ENCODE measurements at regions not wholly inside any gene's neighbourhood (a gene's known extent, or its start where the extent isn't known, plus 50 kb on each side); places are given as distances from the start of the nearest gene placed in this dataset.
A peak's percentile ranks its signal among the peaks of the same experiment; 100 is the strongest.
"Not testable (repeated sequence)": the region's sequence is repeated elsewhere in the genome, so short reads cannot be mapped to it uniquely, and the experiment has no call there.

DNA sequence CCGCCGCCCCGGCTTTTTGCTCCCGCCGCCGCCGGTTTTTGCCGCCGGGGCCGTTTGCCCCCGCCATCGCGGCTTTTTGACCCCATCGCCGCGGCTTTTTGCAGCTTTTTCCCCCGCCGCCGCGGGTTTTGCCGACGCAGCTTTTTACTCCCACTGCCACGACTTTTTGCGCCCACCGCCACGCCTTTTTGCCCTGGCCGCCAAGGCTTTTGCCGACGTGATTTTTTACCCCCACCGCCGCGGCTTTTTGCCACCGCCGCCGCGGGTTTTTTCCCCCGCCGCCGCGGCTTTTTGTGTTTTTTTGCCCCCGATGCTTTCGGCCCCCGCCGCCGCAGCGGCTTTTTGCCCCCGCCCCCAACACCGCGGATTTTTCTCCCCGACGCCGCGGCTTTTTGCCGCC is 5001.9 kb upstream of the OR11H1 start:
- WGBS = 65% methylated on average over 37 of the region's 54 CpGs
- intact Hi-C loops (cut with DNase I); H3K27ac ChIP-seq (ENCODE audit: low read length); H3K9me3 ChIP-seq (ENCODE audit: control insufficient read depth, low read length); ATAC-seq; H3K4me3 ChIP-seq (ENCODE audit: low read length); H3K27me3 ChIP-seq (ENCODE audit: control insufficient read depth, insufficient read depth); H3K4me1 ChIP-seq (ENCODE audit: control insufficient read depth, insufficient read depth, low read length): not testable (repeated sequence)
- DNase-seq = peak in 1 of 3 donors; percentile 6

- WGBS = 35% methylated on average over 2 of the region's 4 CpGs
- intact Hi-C loops (cut with DNase I); H3K27me3 ChIP-seq (ENCODE audit: control insufficient read depth, insufficient read depth): not testable (repeated sequence)
These were observed 4996.9 kb upstream of the OR11H1 start for GRCh38 chr22:10531141-10531540.

DNA sequence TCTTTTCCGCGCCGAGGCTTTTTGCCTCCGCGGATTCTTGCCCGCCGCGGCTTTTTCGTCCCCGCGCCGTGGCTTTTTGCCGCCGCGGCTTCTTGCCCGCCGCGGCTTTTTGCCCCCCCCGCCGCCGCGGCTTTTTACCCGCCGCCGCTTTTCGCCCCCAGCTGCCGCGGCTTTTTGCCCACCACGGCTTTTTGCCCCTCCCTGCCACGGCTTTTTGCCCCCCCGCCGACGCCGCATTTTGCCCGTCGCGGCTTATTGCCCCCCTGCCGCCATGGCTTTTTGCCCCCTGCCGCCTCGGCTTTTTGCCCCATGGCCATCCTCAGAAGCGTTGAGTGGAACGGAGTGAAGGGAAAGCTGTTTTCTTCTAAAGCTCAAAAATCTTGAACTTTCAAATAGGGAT is 4955.5 kb upstream of the OR11H1 start:
- peak in 1 of 3 donors; percentile 1 for DNase-seq
- 67% methylated on average over 38 of the region's 42 CpGs for WGBS
- H3K9me3 ChIP-seq (ENCODE audit: control insufficient read depth, low read length); H3K27ac ChIP-seq (ENCODE audit: low read length); intact Hi-C loops (cut with DNase I); H3K27me3 ChIP-seq (ENCODE audit: control insufficient read depth, insufficient read depth); H3K4me1 ChIP-seq (ENCODE audit: control insufficient read depth, insufficient read depth, low read length); ATAC-seq; H3K4me3 ChIP-seq (ENCODE audit: low read length): not testable (repeated sequence)

More at GRCh38 chr22:10531141-10531540, 4996.9 kb upstream of the OR11H1 start:
- H3K4me3 ChIP-seq (ENCODE audit: low read length); H3K27ac ChIP-seq (ENCODE audit: low read length); H3K4me1 ChIP-seq (ENCODE audit: control insufficient read depth, insufficient read depth, low read length); ATAC-seq; H3K9me3 ChIP-seq (ENCODE audit: control insufficient read depth, low read length); DNase-seq: not testable (repeated sequence)

DNA sequence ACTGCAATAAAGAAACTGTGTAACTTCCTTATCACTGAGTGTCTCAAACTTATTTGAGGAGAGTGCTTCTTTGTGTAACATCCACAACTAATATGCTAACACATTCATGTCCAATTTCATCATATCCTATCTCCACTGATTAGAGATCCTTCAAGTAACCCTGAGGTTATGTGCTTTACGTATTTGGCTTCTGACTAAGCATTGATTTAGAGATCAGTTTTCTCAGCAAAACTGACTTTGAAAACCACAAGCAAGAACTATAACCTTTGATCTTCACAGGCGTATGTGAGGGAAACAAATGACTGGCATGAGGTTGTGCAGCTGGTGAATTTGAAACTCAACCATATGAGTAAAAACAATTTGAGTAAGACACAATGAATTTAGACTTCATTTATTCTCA is 4926.9 kb upstream of the OR11H1 start:
- H3K9me3 ChIP-seq (ENCODE audit: control insufficient read depth, low read length); ATAC-seq; H3K27me3 ChIP-seq (ENCODE audit: control insufficient read depth, insufficient read depth); intact Hi-C loops (cut with DNase I); H3K4me1 ChIP-seq (ENCODE audit: control insufficient read depth, insufficient read depth, low read length); H3K4me3 ChIP-seq (ENCODE audit: low read length); DNase-seq; H3K27ac ChIP-seq (ENCODE audit: low read length): not testable (repeated sequence)
- WGBS = no CpG with 5 or more reads among the region's 2 CpGs

GRCh38 chr22:10631961-10632360 is 4896.0 kb upstream of the OR11H1 start:
- H3K4me1 ChIP-seq (ENCODE audit: control insufficient read depth, insufficient read depth, low read length); intact Hi-C loops (cut with DNase I); H3K4me3 ChIP-seq (ENCODE audit: low read length); H3K9me3 ChIP-seq (ENCODE audit: control insufficient read depth, low read length); DNase-seq; ATAC-seq; H3K27ac ChIP-seq (ENCODE audit: low read length); H3K27me3 ChIP-seq (ENCODE audit: control insufficient read depth, insufficient read depth): not testable (repeated sequence)
- WGBS = no CpG with 5 or more reads among the region's 15 CpGs

DNA sequence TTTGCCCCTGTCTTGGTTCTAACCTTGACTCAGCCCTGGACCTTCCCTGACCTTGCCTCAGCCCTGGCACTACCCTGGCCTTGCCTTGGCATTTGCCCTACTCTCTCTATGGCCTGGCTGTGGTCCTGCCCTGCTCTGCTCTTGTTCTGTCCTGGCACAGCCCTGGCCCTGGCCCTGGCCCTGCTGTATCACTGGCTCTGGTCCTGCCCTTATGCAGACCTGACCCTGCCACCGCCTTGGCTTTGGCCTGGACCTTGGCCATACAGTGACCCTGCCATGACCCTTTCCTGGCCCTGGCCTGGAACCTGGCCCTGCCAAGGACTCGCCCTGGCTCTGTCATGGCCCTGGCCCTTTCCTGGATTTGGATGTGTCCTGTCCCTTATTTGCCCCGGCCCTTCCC is 4892.7 kb upstream of the OR11H1 start:
- WGBS = 74% methylated on average over 1 of the region's 3 CpGs
- H3K27me3 ChIP-seq (ENCODE audit: control insufficient read depth, insufficient read depth); intact Hi-C loops (cut with DNase I); H3K27ac ChIP-seq (ENCODE audit: low read length); H3K9me3 ChIP-seq (ENCODE audit: control insufficient read depth, low read length); DNase-seq; ATAC-seq; H3K4me3 ChIP-seq (ENCODE audit: low read length); H3K4me1 ChIP-seq (ENCODE audit: control insufficient read depth, insufficient read depth, low read length): not testable (repeated sequence)

DNA sequence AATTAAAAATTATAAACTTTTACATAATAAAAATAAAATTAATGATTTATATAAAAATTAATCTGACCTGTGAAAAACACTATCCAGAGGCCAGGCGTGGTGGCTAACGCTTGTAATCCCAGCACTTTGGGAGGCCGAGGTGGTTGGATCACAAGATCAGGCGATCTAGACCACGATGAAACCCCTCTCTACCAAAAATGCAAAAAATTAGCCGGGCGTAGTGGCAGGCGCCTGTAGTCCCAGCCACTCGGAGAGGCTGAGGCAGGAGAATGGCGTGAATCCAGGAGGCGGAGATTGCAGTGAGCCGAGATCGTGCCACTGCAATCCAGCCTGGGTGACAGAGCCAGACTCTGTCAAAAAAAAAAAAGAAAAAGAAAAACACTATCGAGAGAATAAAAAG is 4865.2 kb upstream of the OR11H1 start:
- H3K4me1 ChIP-seq (ENCODE audit: control insufficient read depth, insufficient read depth, low read length); intact Hi-C loops (cut with DNase I); H3K27ac ChIP-seq (ENCODE audit: low read length); ATAC-seq; H3K27me3 ChIP-seq (ENCODE audit: control insufficient read depth, insufficient read depth); DNase-seq; H3K9me3 ChIP-seq (ENCODE audit: control insufficient read depth, low read length); H3K4me3 ChIP-seq (ENCODE audit: low read length): not testable (repeated sequence)
- WGBS = 73% methylated on average over 14 of the region's 14 CpGs

DNA sequence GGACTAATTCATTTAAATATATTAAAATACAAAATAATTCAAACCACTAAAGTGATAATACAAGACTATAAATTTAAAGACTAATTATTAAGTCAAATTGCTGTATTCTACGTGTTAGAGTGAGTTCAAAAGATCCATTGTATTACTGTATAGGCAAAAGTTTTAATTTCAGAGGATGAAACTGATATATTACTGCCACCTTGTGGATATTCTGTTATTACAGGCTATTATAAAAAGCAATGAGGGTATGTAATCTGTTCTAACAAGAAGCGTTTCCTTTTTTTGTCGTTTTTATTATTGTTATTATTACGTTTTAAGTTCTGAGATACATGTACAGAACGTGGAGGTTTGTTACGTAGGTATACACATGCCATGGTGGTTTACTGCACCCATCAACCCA is 4854.9 kb upstream of the OR11H1 start:
- H3K9me3 ChIP-seq (ENCODE audit: control insufficient read depth, low read length); ATAC-seq; H3K27ac ChIP-seq (ENCODE audit: low read length); intact Hi-C loops (cut with DNase I); H3K27me3 ChIP-seq (ENCODE audit: control insufficient read depth, insufficient read depth); H3K4me3 ChIP-seq (ENCODE audit: low read length); H3K4me1 ChIP-seq (ENCODE audit: control insufficient read depth, insufficient read depth, low read length); DNase-seq: not testable (repeated sequence)
- 33% methylated on average over 6 of the region's 6 CpGs for WGBS

DNA sequence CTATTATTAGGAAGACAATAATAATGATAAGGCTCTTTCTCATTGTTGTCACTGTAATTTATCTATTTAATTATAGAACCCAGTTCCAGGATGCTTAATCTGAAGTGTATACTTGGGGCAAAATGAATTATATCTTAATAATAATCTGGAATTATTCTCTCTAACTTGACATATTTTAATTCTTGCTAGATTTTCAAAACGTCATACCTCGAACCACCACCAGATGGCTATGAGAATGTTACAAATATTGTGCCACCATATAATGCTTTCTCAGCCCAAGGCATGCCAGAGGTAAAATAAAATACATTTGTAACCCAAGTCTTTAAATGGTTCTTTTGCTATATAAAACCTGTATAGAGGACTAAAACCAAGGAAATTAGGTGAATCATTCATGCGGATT is 4849.3 kb upstream of the OR11H1 start:
- H3K9me3 ChIP-seq (ENCODE audit: control insufficient read depth, low read length); H3K27me3 ChIP-seq (ENCODE audit: control insufficient read depth, insufficient read depth); H3K27ac ChIP-seq (ENCODE audit: low read length); H3K4me1 ChIP-seq (ENCODE audit: control insufficient read depth, insufficient read depth, low read length); DNase-seq; intact Hi-C loops (cut with DNase I); H3K4me3 ChIP-seq (ENCODE audit: low read length); ATAC-seq: not testable (repeated sequence)
- 6% methylated on average over 3 of the region's 3 CpGs for WGBS

GRCh38 chr22:10685436-10685835 is 4842.6 kb upstream of the OR11H1 start:
- H3K27ac ChIP-seq (ENCODE audit: low read length); DNase-seq; H3K27me3 ChIP-seq (ENCODE audit: control insufficient read depth, insufficient read depth); H3K4me3 ChIP-seq (ENCODE audit: low read length); ATAC-seq; H3K9me3 ChIP-seq (ENCODE audit: control insufficient read depth, low read length); intact Hi-C loops (cut with DNase I); H3K4me1 ChIP-seq (ENCODE audit: control insufficient read depth, insufficient read depth, low read length): not testable (repeated sequence)
- WGBS = 55% methylated on average over 1 of the region's 2 CpGs

DNA sequence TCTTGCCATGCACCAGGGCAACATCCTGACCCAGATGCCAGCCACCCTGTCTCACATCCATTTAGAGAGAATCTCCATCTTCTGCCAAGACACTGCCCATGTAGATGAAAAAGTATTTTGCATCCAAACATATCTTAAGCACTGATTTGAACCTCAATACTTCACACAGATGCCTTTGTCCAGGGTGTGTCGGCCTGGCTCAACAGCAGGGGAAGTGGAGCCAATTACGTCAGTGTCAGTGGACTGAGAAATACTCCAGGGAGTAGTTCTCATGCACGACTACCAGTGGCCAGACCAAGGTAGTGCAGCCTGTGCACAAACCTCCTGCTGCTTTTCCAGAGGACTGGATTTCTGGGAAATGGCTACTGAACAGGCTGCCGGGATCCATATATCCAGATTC is 4840.7 kb upstream of the OR11H1 start:
- H3K9me3 ChIP-seq (ENCODE audit: control insufficient read depth, low read length); H3K27ac ChIP-seq (ENCODE audit: low read length); ATAC-seq; intact Hi-C loops (cut with DNase I); H3K4me3 ChIP-seq (ENCODE audit: low read length); H3K27me3 ChIP-seq (ENCODE audit: control insufficient read depth, insufficient read depth); H3K4me1 ChIP-seq (ENCODE audit: control insufficient read depth, insufficient read depth, low read length): not testable (repeated sequence)
- DNase-seq = peak; percentile 56 to 80 (median 77)
- 42% methylated on average over 4 of the region's 4 CpGs for WGBS

GRCh38 chr22:10698836-10699235 is 4829.2 kb upstream of the OR11H1 start:
- ATAC-seq; H3K27ac ChIP-seq (ENCODE audit: low read length); H3K9me3 ChIP-seq (ENCODE audit: control insufficient read depth, low read length); intact Hi-C loops (cut with DNase I); H3K4me1 ChIP-seq (ENCODE audit: control insufficient read depth, insufficient read depth, low read length); DNase-seq; H3K27me3 ChIP-seq (ENCODE audit: control insufficient read depth, insufficient read depth); H3K4me3 ChIP-seq (ENCODE audit: low read length): not testable (repeated sequence)
- 68% methylated on average over 45 of the region's 45 CpGs for WGBS
